B cell (primary cell): ENCODE measurements at regions not wholly inside any gene's neighbourhood (a gene's known extent, or its start where the extent isn't known, plus 50 kb on each side); places are given as distances from the start of the nearest gene placed in this dataset.

Experiments
- ATAC-seq: fragments of 200-7000 bp; cut with Tn5 transposase; one replicate; pipeline ENCODE4 v1.10.0; 2021; ENCODE audit warnings: low read depth, mild to moderate bottlenecking, moderate number of reproducible peaks, moderate library complexity
- CTCF ChIA-PET: fragments of 350-600 bp; sonication (Branson Sonifier 250); formaldehyde crosslinking; loops from one replicate; lab custom pipeline; 2021; ENCODE audit warnings: antibody characterized with exemption, inconsistent platforms; lab: Charles Lee
- POLR2A ChIA-PET: fragments of 350-600 bp; sonication (Branson Sonifier 250); formaldehyde crosslinking; loops from one replicate; lab custom pipeline; 2021; ENCODE audit warnings: antibody characterized with exemption; lab: Charles Lee
- DNase-seq: peaks from one replicate; pipeline ENCODE4 v3.0.0; 2013
- H2AFZ ChIP-seq: 2 replicates; pipeline ENCODE4 v1.6.1; 2012; ENCODE audit warnings: mild to moderate bottlenecking, low read depth, low read length; ENCODE audit not compliant: insufficient read depth, poor library complexity, severe bottlenecking
- H3K27ac ChIP-seq, 2 donors: 1 replicate in 1 of 2; 2 replicates in 1 of 2; pipeline ENCODE4 v1.5.1; 2012 to 2013; ENCODE audit warnings: low read length in 2 of 2, mild to moderate bottlenecking in 2 of 2, moderate library complexity in 1 of 2
- H3K27me3 ChIP-seq, 4 experiments: fragments of 200-600 bp in 1 of 4; sonication (generic) in 1 of 4; replicated peaks in 1 of 4; 1 replicate in 2 of 4; 2 replicates in 2 of 4; pipeline versions ENCODE4 v1.6.1 to v1.7.0; 2013 to 2016; ENCODE audit warnings: low read length in 3 of 4, mild to moderate bottlenecking in 2 of 4, mixed read lengths in 1 of 4, moderate library complexity in 1 of 4; ENCODE audit not compliant: insufficient read depth in 4 of 4, control insufficient read depth in 3 of 4; ENCODE audit errors: control extremely low read depth in 1 of 4
- H3K36me3 ChIP-seq, 2 experiments: replicated peaks in 1 of 2; 1 replicate in 1 of 2; 2 replicates in 1 of 2; pipeline versions ENCODE4 v1.6.1 to v1.7.1; 2013; ENCODE audit warnings: low read length in 1 of 2; ENCODE audit not compliant: insufficient read depth in 2 of 2, control insufficient read depth in 1 of 2; ENCODE audit errors: control extremely low read depth in 1 of 2, extremely low read depth in 1 of 2
- H3K4me1 ChIP-seq, 2 donors: fragments of 200-600 bp in 1 of 2; sonication (generic) in 1 of 2; 1 replicate in 1 of 2; 2 replicates in 1 of 2; pipeline versions ENCODE4 v1.5.1 to v1.6.1; 2013 to 2017; ENCODE audit warnings: low read length in 2 of 2; ENCODE audit not compliant: control insufficient read depth in 2 of 2, insufficient read depth in 2 of 2
- H3K4me2 ChIP-seq: replicated peaks from 2 replicates; pipeline ENCODE3; 2012; ENCODE audit warnings: mild to moderate bottlenecking, low read depth, low read length; ENCODE audit not compliant: poor library complexity, severe bottlenecking
- H3K4me3 ChIP-seq, 5 experiments: fragments of 200-600 bp in 1 of 5; sonication (generic) in 1 of 5; 1 replicate in 3 of 5; 2 replicates in 2 of 5; pipeline versions ENCODE4 v1.5.1 to v1.7.0; 2011 to 2016; ENCODE audit warnings: low read length in 4 of 5, mild to moderate bottlenecking in 4 of 5, low read depth in 2 of 5, control low read depth in 1 of 5, moderate library complexity in 1 of 5; ENCODE audit not compliant: insufficient read depth in 1 of 5; ENCODE audit errors: control extremely low read depth in 1 of 5, extremely low read depth in 1 of 5
- H3K79me2 ChIP-seq: fragments of 200-600 bp; sonication (generic); one replicate; pipeline ENCODE4 v1.6.0; 2016; ENCODE audit warnings: low read length; ENCODE audit not compliant: control insufficient read depth, insufficient read depth
- H3K9ac ChIP-seq: fragments of 200-600 bp; sonication (generic); 2 replicates; pipeline ENCODE4 v1.6.1; 2017; ENCODE audit warnings: mild to moderate bottlenecking, low read length, moderate library complexity
- H3K9me3 ChIP-seq, 3 donors: one replicate each; pipeline versions ENCODE4 v1.6.1 to v1.7.1; 2013; ENCODE audit warnings: low read length in 2 of 3; ENCODE audit not compliant: control insufficient read depth in 2 of 3, insufficient read depth in 1 of 3; ENCODE audit errors: control extremely low read depth in 1 of 3
- H4K20me1 ChIP-seq: 2 replicates; pipeline ENCODE4 v1.6.0; 2012; ENCODE audit warnings: mild to moderate bottlenecking, low read length; ENCODE audit not compliant: insufficient read depth, control insufficient read depth, poor library complexity, severe bottlenecking
- H3K27ac Mint-ChIP-seq: one replicate; pipeline ENCODE4 v1.8.0; 2021; ENCODE audit warnings: mixed read lengths
- H3K27me3 Mint-ChIP-seq: one replicate; pipeline ENCODE4 v1.8.0; 2021; ENCODE audit warnings: mixed read lengths
- H3K4me1 Mint-ChIP-seq: one replicate; pipeline ENCODE4 v1.8.0; 2021; ENCODE audit warnings: mixed read lengths
- H3K4me3 Mint-ChIP-seq: one replicate; pipeline ENCODE4 v1.8.0; 2021; ENCODE audit warnings: mixed read lengths
- H3K9me3 Mint-ChIP-seq: one replicate; pipeline ENCODE4 v1.8.0; 2022; ENCODE audit warnings: mixed read lengths; ENCODE audit not compliant: insufficient read depth
- EZH2 ChIP-seq: IDR thresholded peaks from 2 replicates; pipeline ENCODE4 v1.6.1; 2012; ENCODE audit warnings: borderline replicate concordance, low read depth, mild to moderate bottlenecking, moderate library complexity, low read length; ENCODE audit not compliant: insufficient read depth, poor library complexity, severe bottlenecking
- WGBS: methylation state at CpG from one replicate; pipeline ENCODE4 v1.1.5; 2013; ENCODE audit warnings: missing lambda C conversion rate; ENCODE audit not compliant: insufficient coverage; 5-methylcytosine and 5-hydroxymethylcytosine counted together
- intact Hi-C: fragments of 100-400 bp; cut with micrococcal nuclease; formaldehyde crosslinking; loops from one replicate; pipeline ENCODE4 v1.10.0; 2022
- TF ChIP-seq, protein P1 (sequence below): fragments of 200-600 bp; IDR thresholded peaks from one replicate; pipeline ENCODE4 v1.8.0; 2022; ENCODE audit warnings: antibody characterized with exemption, mild to moderate bottlenecking

DNA sequence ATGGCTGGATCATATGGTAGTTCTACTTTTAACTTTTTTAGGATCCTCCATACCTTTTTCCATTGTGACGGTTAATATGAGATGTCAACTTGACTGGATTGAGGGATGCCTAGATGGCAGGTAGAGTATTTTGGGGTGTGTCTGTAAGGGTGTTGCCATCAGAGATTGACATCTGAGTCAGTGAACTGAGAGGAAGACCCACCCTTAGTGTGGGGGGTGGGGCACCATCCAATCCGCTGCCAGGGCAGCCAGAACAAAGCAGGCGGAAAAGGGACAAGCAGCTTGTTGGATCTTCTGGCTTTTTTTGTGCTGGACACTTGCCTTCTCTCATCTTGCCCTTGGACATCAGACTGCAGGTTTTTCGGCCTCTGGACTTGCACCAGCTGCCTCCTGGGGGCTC, 168.5 kb upstream of the CXCL13 start:
- no peak overlapping the region for H3K27ac Mint-ChIP-seq
- intact Hi-C loops: loop anchor here (10.0 kb wide), 1 partner anchor 1002 kb away; the partner anchor contains the start of gene SHROOM3

DNA sequence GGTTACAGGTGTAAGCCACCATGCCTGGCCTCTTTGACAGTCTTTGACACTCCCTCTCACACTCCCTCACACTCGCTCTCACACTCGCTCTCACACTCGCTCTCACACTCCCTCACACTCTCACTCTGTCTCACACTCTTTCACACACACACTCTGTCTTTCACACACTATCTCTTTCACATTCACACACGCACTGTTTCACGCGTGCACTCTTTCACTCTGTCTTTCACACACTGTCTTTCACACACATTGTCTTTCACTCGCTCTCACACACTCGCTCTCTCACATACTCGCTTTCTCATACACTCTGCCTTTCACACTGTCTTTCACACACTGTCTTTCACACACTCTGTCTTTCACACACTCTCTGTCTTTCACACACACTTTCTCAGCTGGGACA, 167.1 kb upstream of the CXCL13 start:
- H4K20me1 ChIP-seq: no peaks in the 10 kb centered on the region
- ATAC-seq (no peak), DNase-seq (no peak)
- H3K9me3 ChIP-seq: no peaks in the 10 kb centered on the region
- Mint-ChIP-seq H3K9me3 (no peaks in the 10 kb centered on the region), H3K27ac (no peak overlapping the region), H3K4me3 (no peak overlapping the region), H3K27me3 (peaks cover 4% of the 10 kb centered on the region), H3K4me1 (no peaks in the 10 kb centered on the region)
- no peaks in the 10 kb centered on the region for H3K4me1 ChIP-seq
- ChIA-PET POLR2A (no interaction called here), CTCF (no interaction called here)
- intact Hi-C loops: loop anchor here (10.0 kb wide), 1 partner anchor 1004 kb away; the partner anchor contains the start of gene SHROOM3
- no peak overlapping the region for H3K27ac ChIP-seq
- no peak for TF ChIP-seq EZH2
- TF ChIP-seq, protein P1, sequence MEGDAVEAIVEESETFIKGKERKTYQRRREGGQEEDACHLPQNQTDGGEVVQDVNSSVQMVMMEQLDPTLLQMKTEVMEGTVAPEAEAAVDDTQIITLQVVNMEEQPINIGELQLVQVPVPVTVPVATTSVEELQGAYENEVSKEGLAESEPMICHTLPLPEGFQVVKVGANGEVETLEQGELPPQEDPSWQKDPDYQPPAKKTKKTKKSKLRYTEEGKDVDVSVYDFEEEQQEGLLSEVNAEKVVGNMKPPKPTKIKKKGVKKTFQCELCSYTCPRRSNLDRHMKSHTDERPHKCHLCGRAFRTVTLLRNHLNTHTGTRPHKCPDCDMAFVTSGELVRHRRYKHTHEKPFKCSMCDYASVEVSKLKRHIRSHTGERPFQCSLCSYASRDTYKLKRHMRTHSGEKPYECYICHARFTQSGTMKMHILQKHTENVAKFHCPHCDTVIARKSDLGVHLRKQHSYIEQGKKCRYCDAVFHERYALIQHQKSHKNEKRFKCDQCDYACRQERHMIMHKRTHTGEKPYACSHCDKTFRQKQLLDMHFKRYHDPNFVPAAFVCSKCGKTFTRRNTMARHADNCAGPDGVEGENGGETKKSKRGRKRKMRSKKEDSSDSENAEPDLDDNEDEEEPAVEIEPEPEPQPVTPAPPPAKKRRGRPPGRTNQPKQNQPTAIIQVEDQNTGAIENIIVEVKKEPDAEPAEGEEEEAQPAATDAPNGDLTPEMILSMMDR: no peak
- H3K4me2 ChIP-seq: no peak overlapping the region
- H3K27me3 ChIP-seq: no peaks in the 10 kb centered on the region
- no peaks in the 10 kb centered on the region for H3K79me2 ChIP-seq
- H3K4me3 ChIP-seq: no peak overlapping the region
- no peak overlapping the region for H2AFZ ChIP-seq
- WGBS: 99% methylated on average over 9 of the region's 9 CpGs
- no peaks in the 10 kb centered on the region for H3K36me3 ChIP-seq
- no peak overlapping the region for H3K9ac ChIP-seq

More for the DNA sequence above, 168.5 kb upstream of the CXCL13 start:
- Histone ChIP-seq H2AFZ (no peak overlapping the region), H3K27me3 (no peaks in the 10 kb centered on the region), H3K4me1 (peaks cover 0 to 3% of the 10 kb centered on the region in 2 donors), H3K27ac (no peak overlapping the region), H3K4me2 (no peak overlapping the region), H3K4me3 (no peak overlapping the region), H4K20me1 (no peaks in the 10 kb centered on the region), H3K9ac (no peak overlapping the region), H3K9me3 (no peaks in the 10 kb centered on the region), H3K79me2 (no peaks in the 10 kb centered on the region), H3K36me3 (no peaks in the 10 kb centered on the region)
- WGBS: 94% methylated on average over 3 of the region's 4 CpGs
- Mint-ChIP-seq H3K4me1 (peaks cover 6% of the 10 kb centered on the region), H3K4me3 (no peak overlapping the region), H3K27me3 (peaks cover 4% of the 10 kb centered on the region), H3K9me3 (no peaks in the 10 kb centered on the region)
- no peak for DNase-seq
- TF ChIP-seq, protein P1: no peak
- TF ChIP-seq EZH2: no peak
- ATAC-seq: no peak
- ChIA-PET CTCF (no interaction called here), POLR2A (no interaction called here)
